ENCODE measurements at regions not wholly inside any gene's neighbourhood (a gene's known extent, or its start where the extent isn't known, plus 50 kb on each side); places are given as distances from the start of the nearest gene placed in this dataset.
"Not testable (repeated sequence)": the region's sequence is repeated elsewhere in the genome, so short reads cannot be mapped to it uniquely, and the experiment has no call there.

GRCh38 chr1:187063271-187063670 is 234.5 kb downstream of the PLA2G4A start:
- no peaks in the 10 kb centered on the region for H3K27me3 ChIP-seq (ENCODE audit: insufficient read depth, low read length, poor library complexity)
- H4K20me1 ChIP-seq (ENCODE audit: insufficient read depth, low read length) = no peaks in the 10 kb centered on the region
- no peaks in the 10 kb centered on the region for H3K79me2 ChIP-seq (ENCODE audit: insufficient read depth, low read length)
- H3K4me2 ChIP-seq (ENCODE audit: insufficient read depth, low read length) = no peak overlapping the region
- TF ChIP-seq EZH2 (IDR thresholded peaks at IDR 0.05; ENCODE audit: borderline replicate concordance, low read depth, low read length, severe bottlenecking) (no peak), CTCF (IDR thresholded peaks at IDR 0.05; ENCODE audit: borderline replicate concordance, extremely low read depth, low read length, poor library complexity, severe bottlenecking) (no peak)
- H3K27ac ChIP-seq (ENCODE audit: low read length) = no peak overlapping the region
- no peak overlapping the region for H3K4me3 ChIP-seq (ENCODE audit: low read depth in 1 of 2, low read length in 2 of 2)
- ATAC-seq (ENCODE audit: insufficient read depth, low read depth) (no peak), DNase-seq (no peak)
- no peaks in the 10 kb centered on the region for H3K4me1 ChIP-seq (ENCODE audit: insufficient read depth, low read length)
- no peak overlapping the region for H3K9ac ChIP-seq (ENCODE audit: low read depth, low read length)
- H3K36me3 ChIP-seq (ENCODE audit: insufficient read depth, low read length) = no peaks in the 10 kb centered on the region
- H3K9me3 ChIP-seq (ENCODE audit: insufficient read depth, low read length, severe bottlenecking) = no peaks in the 10 kb centered on the region
- H2AFZ ChIP-seq (ENCODE audit: low read depth, low read length) = no peak overlapping the region

GRCh38 chr1:187067160-187067559 is 238.4 kb downstream of the PLA2G4A start:
- no peak overlapping the region for H3K4me3 ChIP-seq (ENCODE audit: low read depth in 1 of 2, low read length in 2 of 2)
- H3K79me2 ChIP-seq (ENCODE audit: insufficient read depth, low read length) = no peaks in the 10 kb centered on the region
- no peak overlapping the region for H3K9ac ChIP-seq (ENCODE audit: low read depth, low read length)
- ATAC-seq (ENCODE audit: insufficient read depth, low read depth) (no peak), DNase-seq (no peak)
- no peaks in the 10 kb centered on the region for H3K9me3 ChIP-seq (ENCODE audit: insufficient read depth, low read length, severe bottlenecking)
- no peaks in the 10 kb centered on the region for H3K27me3 ChIP-seq (ENCODE audit: insufficient read depth, low read length, poor library complexity)
- H3K36me3 ChIP-seq (ENCODE audit: insufficient read depth, low read length) = no peaks in the 10 kb centered on the region
- H3K4me1 ChIP-seq (ENCODE audit: insufficient read depth, low read length) = peaks cover 6% of the 10 kb centered on the region; the same call in 1 of the 2 replicates
- H3K27ac ChIP-seq (ENCODE audit: low read length) = no peak overlapping the region
- TF ChIP-seq EZH2 (IDR thresholded peaks at IDR 0.05; ENCODE audit: borderline replicate concordance, low read depth, low read length, severe bottlenecking) (no peak), CTCF (IDR thresholded peaks at IDR 0.05; ENCODE audit: borderline replicate concordance, extremely low read depth, low read length, poor library complexity, severe bottlenecking) (no peak)
- H3K4me2 ChIP-seq (ENCODE audit: insufficient read depth, low read length) = no peak overlapping the region
- no peaks in the 10 kb centered on the region for H4K20me1 ChIP-seq (ENCODE audit: insufficient read depth, low read length)
- H2AFZ ChIP-seq (ENCODE audit: low read depth, low read length) = no peak overlapping the region

GRCh38 chr1:187070076-187070475 is 241.3 kb downstream of the PLA2G4A start:
- Histone ChIP-seq H3K27ac (ENCODE audit: low read length) (no peak overlapping the region), H3K36me3 (ENCODE audit: insufficient read depth, low read length) (no peaks in the 10 kb centered on the region; the same call in 1 of the 2 replicates), H3K4me2 (ENCODE audit: insufficient read depth, low read length) (no peak overlapping the region), H3K4me3 (ENCODE audit: low read depth in 1 of 2, low read length in 2 of 2) (no peak overlapping the region), H3K4me1 (ENCODE audit: insufficient read depth, low read length) (peaks cover 13% of the 10 kb centered on the region), H3K27me3 (ENCODE audit: insufficient read depth, low read length, poor library complexity) (no peaks in the 10 kb centered on the region), H4K20me1 (ENCODE audit: insufficient read depth, low read length) (no peaks in the 10 kb centered on the region), H3K9ac (ENCODE audit: low read depth, low read length) (no peak overlapping the region), H2AFZ (ENCODE audit: low read depth, low read length) (no peak overlapping the region), H3K9me3 (ENCODE audit: insufficient read depth, low read length, severe bottlenecking) (no peaks in the 10 kb centered on the region), H3K79me2 (ENCODE audit: insufficient read depth, low read length) (peaks cover 6% of the 10 kb centered on the region; the same call in 1 of the 2 replicates)
- no peak for ATAC-seq (ENCODE audit: insufficient read depth, low read depth)
- no peak for DNase-seq
- TF ChIP-seq EZH2 (IDR thresholded peaks at IDR 0.05; ENCODE audit: borderline replicate concordance, low read depth, low read length, severe bottlenecking) = no peak
- TF ChIP-seq CTCF (IDR thresholded peaks at IDR 0.05; ENCODE audit: borderline replicate concordance, extremely low read depth, low read length, poor library complexity, severe bottlenecking) = no peak

- H4K20me1 ChIP-seq (ENCODE audit: insufficient read depth, low read length); H3K79me2 ChIP-seq (ENCODE audit: insufficient read depth, low read length); H3K27me3 ChIP-seq (ENCODE audit: insufficient read depth, low read length, poor library complexity); H3K36me3 ChIP-seq (ENCODE audit: insufficient read depth, low read length); H3K9me3 ChIP-seq (ENCODE audit: insufficient read depth, low read length, severe bottlenecking): not testable (repeated sequence)
- Histone ChIP-seq H3K4me2 (ENCODE audit: insufficient read depth, low read length) (peak overlapping the region; percentile 50), H3K4me3 (ENCODE audit: low read depth in 1 of 2, low read length in 2 of 2) (peak overlapping the region; percentile 35 to 58; a peak in 3 of 4 replicates), H2AFZ (ENCODE audit: low read depth, low read length) (peak overlapping the region; percentile 60), H3K27ac (ENCODE audit: low read length) (peak overlapping the region; percentile 74), H3K9ac (ENCODE audit: low read depth, low read length) (peak overlapping the region; percentile 54), H3K4me1 (ENCODE audit: insufficient read depth, low read length) (peaks cover 13% of the 10 kb centered on the region)
- DNase-seq = peak; percentile 58
- peak; percentile 85 for ATAC-seq (ENCODE audit: insufficient read depth, low read depth)
Observed at GRCh38 chr1:187072262-187073034, 243.7 kb downstream of the PLA2G4A start.

GRCh38 chr1:187073035-187073560 is 244.3 kb downstream of the PLA2G4A start:
- H3K79me2 ChIP-seq (ENCODE audit: insufficient read depth, low read length); H3K27me3 ChIP-seq (ENCODE audit: insufficient read depth, low read length, poor library complexity); H4K20me1 ChIP-seq (ENCODE audit: insufficient read depth, low read length); H3K9me3 ChIP-seq (ENCODE audit: insufficient read depth, low read length, severe bottlenecking); H3K36me3 ChIP-seq (ENCODE audit: insufficient read depth, low read length): not testable (repeated sequence)
- Histone ChIP-seq H3K4me1 (ENCODE audit: insufficient read depth, low read length) (peaks cover 13% of the 10 kb centered on the region), H3K9ac (ENCODE audit: low read depth, low read length) (peak overlapping the region; percentile 54), H2AFZ (ENCODE audit: low read depth, low read length) (peak overlapping the region; percentile 60), H3K4me2 (ENCODE audit: insufficient read depth, low read length) (peak overlapping the region; percentile 50), H3K27ac (ENCODE audit: low read length) (peak overlapping the region; percentile 74), H3K4me3 (ENCODE audit: low read depth in 1 of 2, low read length in 2 of 2) (peak overlapping the region in 1 of 2 experiments; percentile 58; a peak in 3 of 4 replicates)
- ATAC-seq (ENCODE audit: insufficient read depth, low read depth) (peak; percentile 63), DNase-seq (peak; percentile 68)
